Right lobe of liver (tissue), 4 donors: ENCODE measurements at regions not wholly inside any gene's neighbourhood (a gene's known extent, or its start where the extent isn't known, plus 50 kb on each side); places are given as distances from the start of the nearest gene placed in this dataset.

ENCODE experiments used
- CTCF ChIP-seq, 4 donors: fragments of 200-600 bp in 3 of 4; fragments of 450-650 bp in 1 of 4; IDR thresholded peaks; one replicate each; pipeline versions ENCODE4 v1.5.1 to v1.8.0; 2016 to 2022; ENCODE audit warnings: antibody characterized with exemption in 4 of 4, mild to moderate bottlenecking in 2 of 4
- POLR2A ChIP-seq: fragments of 450-650 bp; IDR thresholded peaks from one replicate; pipeline ENCODE4 v1.6.1; 2017; ENCODE audit warnings: antibody characterized with exemption, mild to moderate bottlenecking
- donor health status: DM: no; HTN: no; CAD: no.
- donor health status: DM: no; HTN: no; CAD: no.
- donor health status: DM: no; HTN: yes; CAD: no.

GRCh38 chr20:60202046-60202445, 243.8 kb downstream of the CDH26 start:
- TF ChIP-seq CTCF (IDR thresholded peaks at IDR 0.05) (no peak), POLR2A (no peak)
